ENCODE measurements at regions not wholly inside any gene's neighbourhood (a gene's known extent, or its start where the extent isn't known, plus 50 kb on each side); places are given as distances from the start of the nearest gene placed in this dataset.

DNA sequence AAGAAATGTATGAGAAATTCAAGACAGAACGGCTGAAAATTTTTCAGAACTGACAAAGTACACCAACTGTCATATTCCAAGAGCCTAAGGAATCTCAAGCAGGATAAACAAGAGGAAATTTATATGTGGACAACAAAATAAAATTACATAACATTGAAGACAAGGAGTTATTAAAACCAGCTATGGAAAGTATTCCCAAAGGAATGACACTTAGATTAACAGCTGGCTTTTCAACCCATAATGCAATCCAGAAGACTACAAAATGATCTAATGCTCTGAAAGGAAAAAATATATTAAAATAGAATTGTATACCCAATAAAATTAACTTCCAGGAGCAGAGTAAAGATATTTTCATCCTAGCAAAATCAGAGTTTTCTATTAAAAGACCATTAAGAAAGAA is 132.2 kb upstream of the BNIP2 start:
- TF ChIP-seq, protein P1, sequence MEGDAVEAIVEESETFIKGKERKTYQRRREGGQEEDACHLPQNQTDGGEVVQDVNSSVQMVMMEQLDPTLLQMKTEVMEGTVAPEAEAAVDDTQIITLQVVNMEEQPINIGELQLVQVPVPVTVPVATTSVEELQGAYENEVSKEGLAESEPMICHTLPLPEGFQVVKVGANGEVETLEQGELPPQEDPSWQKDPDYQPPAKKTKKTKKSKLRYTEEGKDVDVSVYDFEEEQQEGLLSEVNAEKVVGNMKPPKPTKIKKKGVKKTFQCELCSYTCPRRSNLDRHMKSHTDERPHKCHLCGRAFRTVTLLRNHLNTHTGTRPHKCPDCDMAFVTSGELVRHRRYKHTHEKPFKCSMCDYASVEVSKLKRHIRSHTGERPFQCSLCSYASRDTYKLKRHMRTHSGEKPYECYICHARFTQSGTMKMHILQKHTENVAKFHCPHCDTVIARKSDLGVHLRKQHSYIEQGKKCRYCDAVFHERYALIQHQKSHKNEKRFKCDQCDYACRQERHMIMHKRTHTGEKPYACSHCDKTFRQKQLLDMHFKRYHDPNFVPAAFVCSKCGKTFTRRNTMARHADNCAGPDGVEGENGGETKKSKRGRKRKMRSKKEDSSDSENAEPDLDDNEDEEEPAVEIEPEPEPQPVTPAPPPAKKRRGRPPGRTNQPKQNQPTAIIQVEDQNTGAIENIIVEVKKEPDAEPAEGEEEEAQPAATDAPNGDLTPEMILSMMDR (IDR thresholded peaks at IDR 0.05), result no peak
- no peak for TF ChIP-seq POLR2A (IDR thresholded peaks at IDR 0.05)

Measured in lower leg skin (tissue), 3 donors.